Activated CD4-positive, alpha-beta T cell treated with anti-CD3 and anti-CD28 coated beads for 36 hours (primary cell): ENCODE measurements at regions not wholly inside any gene's neighbourhood (a gene's known extent, or its start where the extent isn't known, plus 50 kb on each side); places are given as distances from the start of the nearest gene placed in this dataset.

Source experiments
- ATAC-seq: fragments of 200-7000 bp; cut with Tn5 transposase; one replicate; pipeline ENCODE4 v1.10.0; 2021; ENCODE audit warnings: mild to moderate bottlenecking, moderate library complexity
- CTCF ChIA-PET: fragments of 350-600 bp; sonication (Branson Sonifier 250); formaldehyde crosslinking; loops from one replicate; lab custom pipeline; 2021; ENCODE audit warnings: antibody characterized with exemption; lab: Charles Lee
- POLR2A ChIA-PET: fragments of 350-600 bp; sonication (Branson Sonifier 250); formaldehyde crosslinking; loops from one replicate; lab custom pipeline; 2021; ENCODE audit warnings: antibody characterized with exemption, inconsistent platforms; lab: Charles Lee
- DNase-seq: peaks from one replicate; pipeline ENCODE4 v3.0.0-alpha.2; 2020
- H3K27ac Mint-ChIP-seq: one replicate; pipeline ENCODE4 v1.8.0; 2021; ENCODE audit warnings: mixed read lengths
- H3K27me3 Mint-ChIP-seq: one replicate; pipeline ENCODE4 v1.8.0; 2021; ENCODE audit warnings: mixed read lengths
- H3K36me3 Mint-ChIP-seq: one replicate; pipeline ENCODE4 v1.8.0; 2021; ENCODE audit warnings: low read depth, mixed read lengths
- H3K4me1 Mint-ChIP-seq: one replicate; pipeline ENCODE4 v1.8.0; 2021; ENCODE audit warnings: mixed read lengths
- H3K4me3 Mint-ChIP-seq: one replicate; pipeline ENCODE4 v1.8.0; 2021; ENCODE audit warnings: mild to moderate bottlenecking, moderate library complexity, mixed read lengths
- H3K9me3 Mint-ChIP-seq: one replicate; pipeline ENCODE4 v1.8.0; 2021; ENCODE audit warnings: low read depth, mixed read lengths
- intact Hi-C, 2 experiments: fragments of 100-400 bp; cut with DNase I in 1 of 2; cut with micrococcal nuclease in 1 of 2; formaldehyde crosslinking; loops; one replicate each; pipeline versions ENCODE4 v1.14.2 to v1.15.1; 2022 to 2024; cut with DNase I, micrococcal nuclease

DNA sequence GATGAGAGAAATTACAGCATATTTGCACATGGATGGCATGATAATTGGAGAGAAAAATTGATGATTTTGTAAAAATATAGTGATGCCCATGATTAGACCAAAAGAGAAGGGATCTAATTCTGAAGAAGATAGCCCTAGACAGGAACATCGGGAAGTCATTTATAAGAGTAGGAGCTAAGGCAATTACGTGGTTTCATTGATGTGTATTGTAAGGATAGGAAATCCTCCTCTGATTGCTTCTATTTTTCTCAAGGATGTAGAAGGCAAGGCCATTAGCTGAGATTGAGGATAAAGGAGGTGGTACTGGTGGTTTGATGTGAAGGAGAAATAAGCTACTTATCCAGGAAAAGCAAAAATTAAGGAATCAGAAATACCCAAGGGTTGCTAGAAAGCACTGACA is 176.5 kb upstream of the SOX11 start:
- POLR2A ChIA-PET, result no interaction called here
- no peaks in the 10 kb centered on the region for H3K27me3 Mint-ChIP-seq
- CTCF ChIA-PET, result no interaction called here
- no peak overlapping the region for H3K4me3 Mint-ChIP-seq
- DNase-seq, result no peak
- H3K36me3 Mint-ChIP-seq, result no peaks in the 10 kb centered on the region
- ATAC-seq, result no peak
- intact Hi-C loops, result no loop called here
- H3K27ac Mint-ChIP-seq, result no peak overlapping the region
- no peaks in the 10 kb centered on the region for H3K4me1 Mint-ChIP-seq
- H3K9me3 Mint-ChIP-seq, result no peaks in the 10 kb centered on the region

DNA sequence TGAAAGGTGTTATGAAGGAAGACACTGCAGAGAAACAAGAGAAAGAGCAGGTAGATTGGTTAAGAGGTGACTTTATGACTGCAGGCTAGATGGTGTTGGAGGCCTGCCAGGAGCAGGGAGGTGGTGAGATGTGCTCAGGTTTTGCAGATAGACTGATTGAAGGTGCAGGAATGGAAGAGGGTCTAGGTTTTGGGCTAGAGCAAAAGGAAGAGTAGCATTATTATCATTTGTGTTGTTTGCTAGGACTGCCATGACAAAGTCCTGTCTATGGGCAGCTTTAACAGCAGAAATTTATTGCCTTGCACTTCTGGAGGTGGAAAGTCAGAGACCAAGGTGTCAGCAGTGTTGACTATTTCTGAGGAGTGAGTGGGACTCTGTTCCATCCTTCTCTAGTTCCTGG is 172.9 kb upstream of the SOX11 start:
- intact Hi-C loops, result no loop called here
- no peaks in the 10 kb centered on the region for H3K36me3 Mint-ChIP-seq
- H3K27ac Mint-ChIP-seq, result no peak overlapping the region
- ChIA-PET CTCF (no interaction called here), POLR2A (no interaction called here)
- no peaks in the 10 kb centered on the region for H3K27me3 Mint-ChIP-seq
- no peaks in the 10 kb centered on the region for H3K9me3 Mint-ChIP-seq
- ATAC-seq, result no peak
- no peak for DNase-seq
- no peak overlapping the region for H3K4me3 Mint-ChIP-seq
- no peaks in the 10 kb centered on the region for H3K4me1 Mint-ChIP-seq

DNA sequence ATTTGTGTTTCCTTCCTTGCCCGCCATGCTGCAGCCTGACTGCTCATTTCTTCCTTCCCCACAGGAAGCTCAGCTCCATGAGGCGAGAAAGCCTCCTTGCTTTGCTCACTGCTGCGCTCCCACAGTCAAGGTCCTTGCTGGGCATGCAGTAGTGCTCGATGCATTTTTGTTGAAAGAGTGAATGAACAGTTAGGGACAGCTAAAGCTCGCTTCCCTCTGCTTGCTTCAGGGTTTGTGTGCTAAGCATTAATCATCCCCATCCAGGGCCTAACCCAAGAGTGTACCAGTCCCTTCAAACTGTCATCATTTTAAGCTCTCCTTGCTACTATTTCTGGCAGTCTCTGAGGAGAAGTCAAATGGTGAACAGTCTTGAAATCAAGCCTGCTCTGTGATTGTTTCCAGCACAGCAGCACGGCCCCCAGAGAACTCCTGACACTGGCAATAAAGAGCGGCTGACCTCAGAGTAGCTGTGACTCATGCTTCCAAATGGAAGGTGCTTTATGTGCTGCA is 171.7 kb upstream of the SOX11 start:
- DNase-seq (no peak), ATAC-seq (no peak)
- Mint-ChIP-seq H3K9me3 (no peaks in the 10 kb centered on the region), H3K27ac (no peak overlapping the region), H3K27me3 (no peaks in the 10 kb centered on the region), H3K36me3 (no peaks in the 10 kb centered on the region), H3K4me1 (no peaks in the 10 kb centered on the region), H3K4me3 (no peak overlapping the region)
- intact Hi-C loops, result no loop called here
- POLR2A ChIA-PET, result no interaction called here
- CTCF ChIA-PET, result no interaction called here

DNA sequence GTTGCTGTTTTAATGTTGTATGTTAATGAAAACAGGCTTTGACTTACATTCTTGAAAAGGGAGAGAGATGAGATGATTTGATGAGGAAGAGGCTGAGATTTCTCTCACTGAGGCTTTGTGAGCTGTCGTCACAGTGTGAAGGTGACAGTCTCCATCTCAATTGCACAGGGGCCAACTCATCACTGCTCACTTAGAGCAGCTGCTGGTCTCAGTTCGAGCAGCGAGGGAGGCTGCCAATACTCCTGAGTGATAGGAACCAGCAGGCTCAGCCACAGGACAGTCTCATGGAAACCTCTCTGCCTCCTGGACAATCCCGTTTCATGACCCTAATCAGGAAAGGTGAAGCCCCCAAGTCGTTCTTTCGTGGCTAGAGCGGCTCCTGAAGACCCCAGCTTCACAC is 170.7 kb upstream of the SOX11 start:
- ChIA-PET CTCF (no interaction called here), POLR2A (no interaction called here)
- no peaks in the 10 kb centered on the region for H3K36me3 Mint-ChIP-seq
- DNase-seq, result no peak
- H3K4me1 Mint-ChIP-seq, result no peaks in the 10 kb centered on the region
- no peak overlapping the region for H3K4me3 Mint-ChIP-seq
- H3K27me3 Mint-ChIP-seq, result no peaks in the 10 kb centered on the region
- no peak overlapping the region for H3K27ac Mint-ChIP-seq
- ATAC-seq, result no peak
- intact Hi-C loops, result no loop called here
- H3K9me3 Mint-ChIP-seq, result no peaks in the 10 kb centered on the region

DNA sequence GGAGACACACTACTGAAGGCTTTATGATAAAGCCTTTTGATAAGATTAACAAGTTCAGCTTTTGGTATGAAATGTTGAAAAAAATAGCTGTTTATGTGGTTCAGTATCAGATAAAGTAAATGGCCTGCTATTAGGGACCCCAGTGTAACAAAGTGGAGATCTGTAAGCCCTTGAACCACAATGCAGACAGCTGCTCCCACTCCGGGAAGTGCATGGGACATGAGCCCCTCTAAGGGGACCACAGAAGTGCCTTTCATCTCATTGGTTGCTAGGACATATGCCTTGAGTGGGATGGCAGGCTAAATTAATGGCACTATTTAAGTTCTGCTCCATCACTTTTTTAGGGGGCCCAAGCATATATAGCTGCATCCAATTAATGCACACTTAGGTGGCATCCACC is 167.6 kb upstream of the SOX11 start:
- CTCF ChIA-PET, result interaction anchor here (0.7 kb wide), 1 partner anchor 1248 kb away, joined by 5 read pairs; no protein-coding TSS in a partner anchor
- no peaks in the 10 kb centered on the region for H3K9me3 Mint-ChIP-seq

DNA sequence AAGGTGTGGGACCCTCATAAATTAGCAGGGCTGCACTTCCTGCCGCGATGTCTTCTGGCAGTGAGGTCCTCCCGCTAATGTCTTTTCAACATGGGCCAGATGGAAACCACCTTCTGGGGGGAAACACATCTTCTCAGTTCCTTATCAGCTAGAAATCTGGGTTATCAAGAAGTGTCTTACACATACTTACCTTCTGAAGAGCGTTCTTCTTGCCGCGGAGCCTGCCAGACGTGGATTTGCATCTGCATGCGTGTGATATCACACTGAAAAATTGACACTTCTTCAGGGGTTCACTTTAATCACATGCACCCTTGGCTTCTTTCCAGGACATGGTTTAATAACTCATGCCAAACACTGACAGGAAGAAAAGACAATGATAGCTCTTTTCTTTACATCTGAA is 163.5 kb upstream of the SOX11 start:
- no peaks in the 10 kb centered on the region for H3K4me1 Mint-ChIP-seq
- CTCF ChIA-PET, result no interaction called here
- no peaks in the 10 kb centered on the region for H3K36me3 Mint-ChIP-seq
- no peaks in the 10 kb centered on the region for H3K9me3 Mint-ChIP-seq
- ATAC-seq (no peak), DNase-seq (no peak)
- POLR2A ChIA-PET, result no interaction called here
- H3K27me3 Mint-ChIP-seq, result peaks cover 2% of the 10 kb centered on the region
- no peak overlapping the region for H3K4me3 Mint-ChIP-seq
- no peak overlapping the region for H3K27ac Mint-ChIP-seq
- intact Hi-C loops, result no loop called here

More for the DNA sequence above, 167.6 kb upstream of the SOX11 start:
- Mint-ChIP-seq H3K27me3 (no peaks in the 10 kb centered on the region), H3K27ac (no peak overlapping the region), H3K4me1 (no peaks in the 10 kb centered on the region), H3K4me3 (no peak overlapping the region), H3K36me3 (no peaks in the 10 kb centered on the region)
- no peak for ATAC-seq
- intact Hi-C loops, result no loop called here
- DNase-seq, result no peak
- POLR2A ChIA-PET, result no interaction called here

DNA sequence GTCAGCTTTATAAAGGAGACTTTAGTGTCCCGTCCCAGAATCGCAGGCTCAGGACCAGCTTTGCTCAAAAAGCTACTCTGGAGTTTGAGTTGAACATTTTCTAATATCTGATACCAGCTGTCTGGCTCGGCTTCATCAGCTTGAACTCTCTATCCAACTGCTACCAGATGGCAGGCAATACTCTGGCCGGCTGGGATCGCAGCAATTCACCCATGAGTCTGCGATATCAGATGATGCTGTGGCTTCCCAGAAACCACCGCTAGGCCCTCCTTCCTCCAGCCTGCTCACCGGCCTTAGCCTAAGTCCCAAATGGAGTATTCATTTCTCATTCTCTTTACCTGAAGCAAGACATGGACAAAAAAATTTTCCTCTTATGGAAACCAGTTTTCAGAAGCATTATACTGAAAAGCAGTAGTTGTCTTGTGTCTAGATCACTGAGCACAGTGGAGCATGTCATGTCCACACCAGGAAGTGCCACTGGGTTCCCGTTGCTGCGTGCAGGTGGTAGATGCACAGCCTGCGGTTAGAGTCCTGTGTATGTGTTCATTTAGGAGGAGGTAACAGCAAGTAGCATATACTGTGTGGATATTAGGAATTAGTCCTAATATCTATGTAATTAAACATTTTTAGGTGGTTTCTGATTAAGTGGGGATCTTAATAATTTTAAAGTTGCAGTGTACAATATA is 162.0 kb upstream of the SOX11 start:
- POLR2A ChIA-PET, result no interaction called here
- CTCF ChIA-PET, result no interaction called here
- DNase-seq, result no peak
- H3K27me3 Mint-ChIP-seq, result peaks cover 2% of the 10 kb centered on the region
- no peaks in the 10 kb centered on the region for H3K36me3 Mint-ChIP-seq
- H3K4me3 Mint-ChIP-seq, result no peak overlapping the region
- ATAC-seq, result no peak
- H3K27ac Mint-ChIP-seq, result no peak overlapping the region
- no peaks in the 10 kb centered on the region for H3K9me3 Mint-ChIP-seq
- no peaks in the 10 kb centered on the region for H3K4me1 Mint-ChIP-seq
- intact Hi-C loops, result no loop called here

DNA sequence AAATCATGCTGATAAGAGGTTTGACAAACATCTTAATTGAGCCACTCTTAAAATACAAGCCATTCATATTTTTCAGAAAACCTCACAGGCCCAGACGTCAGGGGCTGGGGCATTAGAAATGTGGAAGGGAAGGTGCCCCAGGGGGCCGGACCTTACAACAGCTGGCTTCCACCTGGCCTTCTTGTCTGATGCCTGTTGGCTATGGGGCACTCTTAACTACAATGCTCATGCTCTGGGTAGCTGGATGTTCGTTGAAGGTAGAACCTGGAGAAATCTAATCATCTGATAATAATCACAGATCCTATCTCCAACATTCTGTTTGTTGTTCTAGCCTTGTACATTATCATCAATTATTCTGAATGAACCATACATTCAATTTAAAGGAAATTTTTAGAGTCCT is 156.9 kb upstream of the SOX11 start:
- H3K4me1 Mint-ChIP-seq, result no peaks in the 10 kb centered on the region
- POLR2A ChIA-PET, result no interaction called here
- no peak overlapping the region for H3K27ac Mint-ChIP-seq
- intact Hi-C loops, result no loop called here
- ATAC-seq (no peak), DNase-seq (no peak)
- H3K27me3 Mint-ChIP-seq, result peaks cover 2% of the 10 kb centered on the region
- H3K9me3 Mint-ChIP-seq, result peaks cover 3% of the 10 kb centered on the region
- CTCF ChIA-PET, result no interaction called here
- no peak overlapping the region for H3K4me3 Mint-ChIP-seq
- H3K36me3 Mint-ChIP-seq, result no peaks in the 10 kb centered on the region

DNA sequence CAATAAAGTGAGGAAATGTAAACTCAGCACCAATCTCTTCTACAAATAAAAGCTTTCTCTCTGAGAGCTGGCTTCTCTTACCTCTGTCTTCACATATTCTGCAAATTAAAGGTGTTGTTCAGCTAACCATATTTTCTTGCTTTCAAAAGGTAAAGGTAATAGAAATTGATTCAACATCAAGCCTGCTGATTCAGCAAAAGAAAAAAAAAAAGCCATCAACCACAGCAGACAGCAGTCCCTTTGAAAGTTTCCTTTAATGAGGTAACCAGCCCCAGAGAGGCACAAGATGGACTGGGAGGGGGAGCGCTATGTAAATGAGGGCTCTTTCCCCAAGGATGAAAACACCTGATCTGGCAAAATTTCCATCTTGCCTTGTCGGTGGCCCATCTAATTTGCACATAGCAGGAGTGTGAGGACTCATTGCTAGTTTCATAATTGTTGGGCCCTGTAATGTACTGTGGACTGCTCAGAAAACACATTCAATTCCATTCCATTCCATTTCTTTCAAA is 154.9 kb upstream of the SOX11 start:
- ChIA-PET CTCF (no interaction called here), POLR2A (no interaction called here)
- DNase-seq, result no peak
- no peaks in the 10 kb centered on the region for H3K4me1 Mint-ChIP-seq
- H3K27me3 Mint-ChIP-seq, result peaks cover 2% of the 10 kb centered on the region
- no peak overlapping the region for H3K4me3 Mint-ChIP-seq
- H3K27ac Mint-ChIP-seq, result no peak overlapping the region
- ATAC-seq, result no peak
- peaks cover 3% of the 10 kb centered on the region for H3K9me3 Mint-ChIP-seq
- no peaks in the 10 kb centered on the region for H3K36me3 Mint-ChIP-seq
- intact Hi-C loops, result no loop called here

DNA sequence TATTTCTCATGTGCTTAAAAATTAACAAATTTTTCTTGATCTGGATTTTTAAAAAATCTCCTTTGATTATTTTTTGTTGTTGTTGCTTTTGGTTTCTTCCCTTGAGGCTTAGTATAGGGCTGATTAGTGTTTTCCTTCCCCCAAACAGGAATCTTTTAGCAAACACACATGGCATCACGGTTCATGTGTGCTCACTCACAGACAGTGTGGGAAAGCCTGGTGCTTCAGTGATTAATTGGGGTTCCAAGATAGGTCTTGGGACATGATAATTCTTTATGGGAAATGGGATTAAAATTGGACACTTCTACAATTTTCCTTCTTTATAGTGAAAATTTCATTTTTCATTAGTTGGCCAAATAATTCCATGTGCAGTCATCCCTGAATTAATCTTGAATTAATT is 153.9 kb upstream of the SOX11 start:
- no peak overlapping the region for H3K4me3 Mint-ChIP-seq
- ATAC-seq, result no peak
- CTCF ChIA-PET, result no interaction called here
- H3K27ac Mint-ChIP-seq, result no peak overlapping the region
- H3K9me3 Mint-ChIP-seq, result peaks cover 8% of the 10 kb centered on the region
- intact Hi-C loops, result no loop called here
- DNase-seq, result no peak
- H3K36me3 Mint-ChIP-seq, result no peaks in the 10 kb centered on the region
- no peaks in the 10 kb centered on the region for H3K4me1 Mint-ChIP-seq
- POLR2A ChIA-PET, result no interaction called here
- H3K27me3 Mint-ChIP-seq, result no peaks in the 10 kb centered on the region

DNA sequence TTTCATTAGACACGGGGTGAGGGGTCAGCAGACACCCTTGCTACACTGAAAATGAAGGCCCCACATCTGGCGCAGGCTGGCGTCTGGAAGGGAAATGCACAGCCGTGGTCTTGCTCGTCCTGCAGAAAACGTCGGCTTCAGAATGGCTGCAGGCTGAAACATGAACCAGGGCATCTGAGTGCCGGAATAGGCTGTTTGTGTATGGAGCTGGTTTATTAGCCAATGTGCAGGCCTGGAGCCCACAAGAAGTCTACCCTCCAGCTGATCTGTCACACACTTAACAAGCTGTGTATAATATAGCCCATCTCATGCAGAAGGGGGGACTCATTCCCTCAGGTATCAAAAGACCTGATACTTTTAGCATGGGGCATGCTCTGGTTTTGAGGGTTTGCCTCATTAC is 153.4 kb upstream of the SOX11 start:
- peaks cover 11% of the 10 kb centered on the region for H3K9me3 Mint-ChIP-seq
- no peaks in the 10 kb centered on the region for H3K4me1 Mint-ChIP-seq
- H3K36me3 Mint-ChIP-seq, result no peaks in the 10 kb centered on the region
- POLR2A ChIA-PET, result no interaction called here
- H3K27ac Mint-ChIP-seq, result no peak overlapping the region
- no peak overlapping the region for H3K4me3 Mint-ChIP-seq
- DNase-seq (no peak), ATAC-seq (no peak)
- H3K27me3 Mint-ChIP-seq, result no peaks in the 10 kb centered on the region
- CTCF ChIA-PET, result no interaction called here
- intact Hi-C loops, result no loop called here

DNA sequence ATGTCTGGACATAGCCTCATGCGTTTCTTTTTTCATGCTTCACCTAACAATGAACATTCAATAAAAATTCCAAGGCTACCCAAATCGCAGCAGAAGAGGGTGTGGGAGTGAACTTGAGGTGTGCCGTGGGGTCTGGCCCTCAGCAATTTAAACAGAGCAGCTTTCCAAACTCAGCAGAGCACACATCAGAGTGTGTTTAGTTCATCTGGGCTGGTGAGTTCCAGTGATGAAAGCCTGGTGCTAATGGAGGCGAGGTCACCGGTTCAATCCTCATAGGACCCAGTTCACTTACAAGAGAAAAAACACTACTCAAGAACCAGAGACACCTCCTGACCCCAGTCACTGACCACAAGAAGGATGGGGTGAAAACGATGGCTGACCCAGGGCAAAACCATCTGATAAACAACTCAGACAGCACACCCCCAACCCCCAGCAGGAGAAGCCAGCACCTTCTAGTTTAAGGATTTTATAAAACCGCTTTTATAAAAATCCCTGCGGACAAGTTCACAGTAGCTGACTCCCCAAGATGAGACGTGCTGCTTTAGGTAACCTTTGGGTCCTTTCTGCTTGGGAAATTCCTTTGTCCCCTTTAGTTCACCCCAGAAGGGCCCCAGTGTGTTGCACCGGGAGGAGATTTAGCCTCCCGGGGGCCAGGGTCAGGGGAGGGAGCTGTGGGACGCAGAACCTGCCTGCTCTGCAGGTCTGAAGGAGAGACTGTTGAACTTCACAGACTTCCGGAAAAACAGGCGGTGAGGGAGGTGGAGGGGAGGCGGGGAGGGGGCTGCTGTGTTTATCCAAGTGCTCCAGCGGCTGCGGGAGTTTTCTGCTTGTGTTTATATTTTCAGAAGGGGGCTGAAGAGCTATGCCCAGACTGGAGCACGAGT is 152.7 kb upstream of the SOX11 start:
- intact Hi-C loops, result no loop called here
- CTCF ChIA-PET, result no interaction called here
- POLR2A ChIA-PET, result no interaction called here
- DNase-seq (no peak), ATAC-seq (no peak)
- H3K36me3 Mint-ChIP-seq, result no peaks in the 10 kb centered on the region
- no peaks in the 10 kb centered on the region for H3K4me1 Mint-ChIP-seq
- no peak overlapping the region for H3K4me3 Mint-ChIP-seq
- H3K27ac Mint-ChIP-seq, result no peak overlapping the region
- H3K27me3 Mint-ChIP-seq, result no peaks in the 10 kb centered on the region
- H3K9me3 Mint-ChIP-seq, result peaks cover 11% of the 10 kb centered on the region
